Activated naive CD8-positive, alpha-beta T cell treated with anti-CD3 and anti-CD28 coated beads, Interleukin-2, amount 50 U/mL, for 24 hours (primary cell): ENCODE measurements at regions not wholly inside any gene's neighbourhood (a gene's known extent, or its start where the extent isn't known, plus 50 kb on each side); places are given as distances from the start of the nearest gene placed in this dataset.

Source experiments
- ATAC-seq: fragments of 150-1000 bp; cut with Tn5 transposase; one replicate; pipeline ENCODE4 v1.10.0; 2021
- DNase-seq: peaks from one replicate; pipeline ENCODE4 v3.0.0; 2021
- H3K27ac Mint-ChIP-seq: one replicate; pipeline ENCODE4 v1.8.0; 2021; ENCODE audit warnings: mild to moderate bottlenecking, mixed read lengths
- H3K27me3 Mint-ChIP-seq: one replicate; pipeline ENCODE4 v1.8.0; 2021; ENCODE audit warnings: mixed read lengths
- H3K36me3 Mint-ChIP-seq: one replicate; pipeline ENCODE4 v1.8.0; 2021; ENCODE audit warnings: low read depth, mixed read lengths
- H3K4me1 Mint-ChIP-seq: one replicate; pipeline ENCODE4 v1.8.0; 2021; ENCODE audit warnings: mixed read lengths
- H3K4me3 Mint-ChIP-seq: one replicate; pipeline ENCODE4 v1.8.0; 2021; ENCODE audit warnings: mild to moderate bottlenecking, moderate library complexity, mixed read lengths
- H3K9me3 Mint-ChIP-seq: one replicate; pipeline ENCODE4 v1.8.0; 2021; ENCODE audit warnings: mixed read lengths

GRCh38 chr10:4028027-4028471 is 243.0 kb upstream of the KLF6 start:
- no peak overlapping the region for H3K4me3 Mint-ChIP-seq
- H3K36me3 Mint-ChIP-seq = no peaks in the 10 kb centered on the region
- peaks cover 3% of the 10 kb centered on the region for H3K27me3 Mint-ChIP-seq
- no peak overlapping the region for H3K27ac Mint-ChIP-seq
- H3K4me1 Mint-ChIP-seq = peaks cover 9% of the 10 kb centered on the region
- DNase-seq (no peak), ATAC-seq (peak; percentile 85)
- H3K9me3 Mint-ChIP-seq = no peaks in the 10 kb centered on the region

- peaks cover 3% of the 10 kb centered on the region for H3K27me3 Mint-ChIP-seq
- H3K9me3 Mint-ChIP-seq = no peaks in the 10 kb centered on the region
- no peak for DNase-seq
- no peak overlapping the region for H3K4me3 Mint-ChIP-seq
- H3K27ac Mint-ChIP-seq = no peak overlapping the region
- no peaks in the 10 kb centered on the region for H3K4me1 Mint-ChIP-seq
- ATAC-seq = no peak
- H3K36me3 Mint-ChIP-seq = no peaks in the 10 kb centered on the region
Measured at GRCh38 chr10:4025339-4025738, 240.3 kb upstream of the KLF6 start.

GRCh38 chr10:4024516-4025245 is 239.7 kb upstream of the KLF6 start:
- ATAC-seq = no peak
- Mint-ChIP-seq H3K36me3 (no peaks in the 10 kb centered on the region), H3K27me3 (peaks cover 3% of the 10 kb centered on the region), H3K9me3 (no peaks in the 10 kb centered on the region), H3K4me1 (no peaks in the 10 kb centered on the region), H3K4me3 (no peak overlapping the region), H3K27ac (no peak overlapping the region)
- no peak for DNase-seq

- DNase-seq (no peak), ATAC-seq (no peak)
- H3K4me1 Mint-ChIP-seq = no peaks in the 10 kb centered on the region
- no peak overlapping the region for H3K27ac Mint-ChIP-seq
- peaks cover 3% of the 10 kb centered on the region for H3K27me3 Mint-ChIP-seq
- no peaks in the 10 kb centered on the region for H3K9me3 Mint-ChIP-seq
- no peak overlapping the region for H3K4me3 Mint-ChIP-seq
- no peaks in the 10 kb centered on the region for H3K36me3 Mint-ChIP-seq
Measured at GRCh38 chr10:4024027-4024426, 239.0 kb upstream of the KLF6 start.

GRCh38 chr10:4022473-4022872 is 237.5 kb upstream of the KLF6 start:
- DNase-seq = no peak
- H3K27me3 Mint-ChIP-seq = peaks cover 3% of the 10 kb centered on the region
- no peak overlapping the region for H3K27ac Mint-ChIP-seq
- no peak for ATAC-seq
- no peaks in the 10 kb centered on the region for H3K36me3 Mint-ChIP-seq
- peaks cover 13% of the 10 kb centered on the region for H3K4me1 Mint-ChIP-seq
- no peaks in the 10 kb centered on the region for H3K9me3 Mint-ChIP-seq
- no peak overlapping the region for H3K4me3 Mint-ChIP-seq

- no peak overlapping the region for H3K4me3 Mint-ChIP-seq
- no peak for ATAC-seq
- peaks cover 15% of the 10 kb centered on the region for H3K4me1 Mint-ChIP-seq
- H3K27ac Mint-ChIP-seq = no peak overlapping the region
- H3K36me3 Mint-ChIP-seq = no peaks in the 10 kb centered on the region
- H3K9me3 Mint-ChIP-seq = no peaks in the 10 kb centered on the region
- peaks cover 3% of the 10 kb centered on the region for H3K27me3 Mint-ChIP-seq
- no peak for DNase-seq
Measured at GRCh38 chr10:4020631-4021030, 235.6 kb upstream of the KLF6 start.

- peak; percentile 50 for ATAC-seq
- Mint-ChIP-seq H3K9me3 (no peaks in the 10 kb centered on the region), H3K36me3 (no peaks in the 10 kb centered on the region), H3K27ac (peak overlapping the region; percentile 62), H3K4me1 (peaks cover 23% of the 10 kb centered on the region), H3K27me3 (peaks cover under 1% of the 10 kb centered on the region), H3K4me3 (peak overlapping the region; percentile 15)
- no peak for DNase-seq
Measured at GRCh38 chr10:4018054-4018511, 233.1 kb upstream of the KLF6 start.

GRCh38 chr10:4017336-4017735 is 232.3 kb upstream of the KLF6 start:
- no peaks in the 10 kb centered on the region for H3K9me3 Mint-ChIP-seq
- H3K4me1 Mint-ChIP-seq = peaks cover 25% of the 10 kb centered on the region
- H3K4me3 Mint-ChIP-seq = no peak overlapping the region
- ATAC-seq = no peak
- no peaks in the 10 kb centered on the region for H3K36me3 Mint-ChIP-seq
- no peak for DNase-seq
- no peaks in the 10 kb centered on the region for H3K27me3 Mint-ChIP-seq
- H3K27ac Mint-ChIP-seq = no peak overlapping the region

GRCh38 chr10:4016214-4016740 is 231.3 kb upstream of the KLF6 start:
- H3K36me3 Mint-ChIP-seq = no peaks in the 10 kb centered on the region
- H3K9me3 Mint-ChIP-seq = no peaks in the 10 kb centered on the region
- DNase-seq (no peak), ATAC-seq (no peak)
- peaks cover 25% of the 10 kb centered on the region for H3K4me1 Mint-ChIP-seq
- no peak overlapping the region for H3K27ac Mint-ChIP-seq
- H3K4me3 Mint-ChIP-seq = no peak overlapping the region
- H3K27me3 Mint-ChIP-seq = no peaks in the 10 kb centered on the region

GRCh38 chr10:4013651-4014121 is 228.7 kb upstream of the KLF6 start:
- Mint-ChIP-seq H3K27ac (peak overlapping the region; percentile 4), H3K4me1 (peaks cover 23% of the 10 kb centered on the region), H3K9me3 (no peaks in the 10 kb centered on the region), H3K36me3 (no peaks in the 10 kb centered on the region), H3K27me3 (no peaks in the 10 kb centered on the region), H3K4me3 (no peak overlapping the region)
- DNase-seq (peak; percentile 70), ATAC-seq (peak; percentile 84)

GRCh38 chr10:4012848-4013247 is 227.8 kb upstream of the KLF6 start:
- ATAC-seq = no peak
- H3K4me3 Mint-ChIP-seq = no peak overlapping the region
- H3K27ac Mint-ChIP-seq = no peak overlapping the region
- H3K4me1 Mint-ChIP-seq = peaks cover 15% of the 10 kb centered on the region
- no peak for DNase-seq
- H3K9me3 Mint-ChIP-seq = no peaks in the 10 kb centered on the region
- H3K36me3 Mint-ChIP-seq = no peaks in the 10 kb centered on the region
- no peaks in the 10 kb centered on the region for H3K27me3 Mint-ChIP-seq

- no peak overlapping the region for H3K27ac Mint-ChIP-seq
- peaks cover 14% of the 10 kb centered on the region for H3K4me1 Mint-ChIP-seq
- ATAC-seq = no peak
Measured at GRCh38 chr10:4011136-4011812, 226.3 kb upstream of the KLF6 start.

GRCh38 chr10:4008676-4009382 is 223.8 kb upstream of the KLF6 start:
- DNase-seq (no peak), ATAC-seq (no peak)
- Mint-ChIP-seq H3K4me3 (no peak overlapping the region), H3K4me1 (peaks cover 19% of the 10 kb centered on the region), H3K27ac (no peak overlapping the region), H3K27me3 (no peaks in the 10 kb centered on the region), H3K36me3 (no peaks in the 10 kb centered on the region), H3K9me3 (no peaks in the 10 kb centered on the region)

More at GRCh38 chr10:4011136-4011812, 226.3 kb upstream of the KLF6 start:
- Mint-ChIP-seq H3K27me3 (no peaks in the 10 kb centered on the region), H3K9me3 (no peaks in the 10 kb centered on the region), H3K36me3 (no peaks in the 10 kb centered on the region), H3K4me3 (no peak overlapping the region)
- no peak for DNase-seq

- Mint-ChIP-seq H3K27ac (no peak overlapping the region), H3K9me3 (no peaks in the 10 kb centered on the region), H3K27me3 (no peaks in the 10 kb centered on the region), H3K36me3 (no peaks in the 10 kb centered on the region), H3K4me1 (peaks cover 13% of the 10 kb centered on the region), H3K4me3 (no peak overlapping the region)
- DNase-seq = no peak
- ATAC-seq = no peak
Measured at GRCh38 chr10:4007771-4008170, 222.8 kb upstream of the KLF6 start.
